HL-60 (cell line): ENCODE measurements at regions not wholly inside any gene's neighbourhood (a gene's known extent, or its start where the extent isn't known, plus 50 kb on each side); places are given as distances from the start of the nearest gene placed in this dataset.

Experiments
- DNase-seq, 2 experiments: peaks; one replicate each; pipeline ENCODE4 v3.0.0-alpha.2; 2010 to 2020; ENCODE audit warnings: low read depth in 1 of 2, low spot score in 1 of 2
- H3K27ac ChIP-seq: fragments of 250-450 bp; sonication (Bioruptor Pico); replicated peaks from 2 replicates; pipeline ENCODE4 v1.5.1; 2020; ENCODE audit warnings: mild to moderate bottlenecking, moderate library complexity
- H3K27me3 ChIP-seq: fragments of 250-450 bp; sonication (Bioruptor Pico); 2 replicates; pipeline ENCODE4 v1.5.1; 2021; ENCODE audit warnings: mild to moderate bottlenecking, moderate library complexity; ENCODE audit not compliant: insufficient read depth, poor library complexity, severe bottlenecking
- H3K4me3 ChIP-seq: replicated peaks from 2 replicates; pipeline ENCODE4 v1.5.1; 2011; ENCODE audit warnings: mild to moderate bottlenecking, control low read depth, low read length; ENCODE audit not compliant: insufficient read depth
- CTCF ChIP-seq: IDR thresholded peaks from one replicate; pipeline ENCODE4 v1.5.1; 2011; ENCODE audit warnings: low read length, control low read depth, inconsistent platforms; ENCODE audit not compliant: insufficient read depth
- GABPA ChIP-seq: IDR thresholded peaks from 2 replicates; pipeline ENCODE4 v1.6.1; 2012; ENCODE audit warnings: low read depth
- POLR2AphosphoS5 ChIP-seq: IDR thresholded peaks from 2 replicates; pipeline ENCODE4 v1.6.1; 2012; ENCODE audit warnings: low read depth
- REST ChIP-seq: IDR thresholded peaks from 2 replicates; pipeline ENCODE4 v1.6.1; 2012; ENCODE audit warnings: low read depth; ENCODE audit not compliant: insufficient replicate concordance
- SPI1 ChIP-seq: IDR thresholded peaks from 2 replicates; pipeline ENCODE4 v1.6.1; 2012; ENCODE audit warnings: low read depth, mild to moderate bottlenecking, borderline replicate concordance

GRCh38 chr10:85311613-85312337 lies 983.4 kb downstream of the CCSER2 start:
- no peak overlapping the region for H3K4me3 ChIP-seq
- H3K27me3 ChIP-seq = no peaks in the 10 kb centered on the region
- H3K27ac ChIP-seq = no peak overlapping the region
- TF ChIP-seq SPI1 (no peak), POLR2AphosphoS5 (no peak), CTCF (no peak), GABPA (no peak), REST (no peak)
- no peak for DNase-seq

- H3K27me3 ChIP-seq = no peaks in the 10 kb centered on the region
- no peak for TF ChIP-seq POLR2AphosphoS5
- no peak for TF ChIP-seq REST
- TF ChIP-seq CTCF = no peak
- TF ChIP-seq GABPA = no peak
- TF ChIP-seq SPI1 = no peak
- no peak for DNase-seq
- H3K27ac ChIP-seq = no peak overlapping the region
- no peak overlapping the region for H3K4me3 ChIP-seq
Observed at GRCh38 chr10:85315657-85316056, 987.3 kb downstream of the CCSER2 start.

- Histone ChIP-seq H3K4me3 (no peak overlapping the region), H3K27me3 (no peaks in the 10 kb centered on the region), H3K27ac (no peak overlapping the region)
- TF ChIP-seq POLR2AphosphoS5 (no peak), SPI1 (no peak), GABPA (no peak), CTCF (no peak), REST (no peak)
- DNase-seq = no peak
Observed at GRCh38 chr10:85316276-85316675, 987.9 kb downstream of the CCSER2 start.
